Stimulated activated CD4-positive, alpha-beta T cell treated with anti-CD3 and anti-CD28 coated beads, Interleukin-4, amount 100 ng/mL, for 4 hours (primary cell): ENCODE measurements at regions not wholly inside any gene's neighbourhood (a gene's known extent, or its start where the extent isn't known, plus 50 kb on each side); places are given as distances from the start of the nearest gene placed in this dataset.

Experiments used
- DNase-seq, 2 experiments: peaks; one replicate each; pipeline ENCODE4 v3.0.0-alpha.2; 2020

- DNase-seq = no peak
Observed at GRCh38 chr11:95577716-95578460, 211.7 kb downstream of the FAM76B start.

GRCh38 chr11:95576146-95576845, 213.3 kb downstream of the FAM76B start:
- DNase-seq = no peak

GRCh38 chr11:95575517-95575916, 214.1 kb downstream of the FAM76B start:
- DNase-seq = no peak

- DNase-seq = no peak
Observed at GRCh38 chr11:95571718-95572260, 217.8 kb downstream of the FAM76B start.

GRCh38 chr11:95570845-95571244, 218.7 kb downstream of the FAM76B start:
- DNase-seq = no peak

GRCh38 chr11:95569207-95569606, 220.4 kb downstream of the FAM76B start:
- no peak for DNase-seq

GRCh38 chr11:95568281-95568680, 221.3 kb downstream of the FAM76B start:
- no peak for DNase-seq

GRCh38 chr11:95567685-95568084, 221.9 kb downstream of the FAM76B start:
- DNase-seq = no peak

- no peak for DNase-seq
Observed at GRCh38 chr11:95566211-95566610, 223.4 kb downstream of the FAM76B start.

GRCh38 chr11:95565724-95566141, 223.8 kb downstream of the FAM76B start:
- no peak for DNase-seq

- no peak for DNase-seq
Observed at GRCh38 chr11:95563859-95564258, 225.7 kb downstream of the FAM76B start.

GRCh38 chr11:95563173-95563572, 226.4 kb downstream of the FAM76B start:
- no peak for DNase-seq

GRCh38 chr11:95562196-95562921, 227.2 kb downstream of the FAM76B start:
- DNase-seq = no peak

- DNase-seq = no peak
Observed at GRCh38 chr11:95559899-95560298, 229.7 kb downstream of the FAM76B start.

- no peak for DNase-seq
Observed at GRCh38 chr11:95557376-95557775, 232.2 kb downstream of the FAM76B start.

- no peak for DNase-seq
Observed at GRCh38 chr11:95556342-95557163, 233.0 kb downstream of the FAM76B start.

GRCh38 chr11:95556011-95556341, 233.6 kb downstream of the FAM76B start:
- no peak for DNase-seq

GRCh38 chr11:95554911-95555310, 234.7 kb downstream of the FAM76B start:
- no peak for DNase-seq

- DNase-seq = no peak
Observed at GRCh38 chr11:95549301-95549700, 240.3 kb downstream of the FAM76B start.

- no peak for DNase-seq
Observed at GRCh38 chr11:95548416-95548815, 241.2 kb downstream of the FAM76B start.

GRCh38 chr11:95547976-95548375, 241.6 kb downstream of the FAM76B start:
- DNase-seq = no peak

GRCh38 chr11:95547186-95547585, 242.4 kb downstream of the FAM76B start:
- no peak for DNase-seq
